NCI-H82 treated with DMSO at 0.1 percent for 48 hours (cell line): ENCODE measurements at regions not wholly inside any gene's neighbourhood (a gene's known extent, or its start where the extent isn't known, plus 50 kb on each side); places are given as distances from the start of the nearest gene placed in this dataset.
"Not testable (repeated sequence)": the region's sequence is repeated elsewhere in the genome, so short reads cannot be mapped to it uniquely, and the experiment has no call there.

ENCODE experiments used
- DNase-seq: peaks from one replicate; lab custom pipeline; 2025; ENCODE audit not compliant: unreplicated experiment; lab: John Stamatoyannopoulos, UW

- no peak for DNase-seq
These were observed 50.0 kb downstream of the SOD2 start for GRCh38 chr6:159642995-159643394.

- no peak for DNase-seq
These were observed 50.6 kb downstream of the SOD2 start for GRCh38 chr6:159642481-159642880.

- DNase-seq = no peak
These were observed 52.1 kb downstream of the SOD2 start for GRCh38 chr6:159640722-159641482.

- DNase-seq = no peak
These were observed 52.7 kb downstream of the SOD2 start for GRCh38 chr6:159640322-159640721.

GRCh38 chr6:159639721-159640120 lies 53.3 kb downstream of the SOD2 start:
- DNase-seq = no peak

GRCh38 chr6:159633196-159633595 lies 59.8 kb downstream of the SOD2 start:
- no peak for DNase-seq

- no peak for DNase-seq
These were observed 61.2 kb downstream of the SOD2 start for GRCh38 chr6:159631886-159632285.

GRCh38 chr6:159627939-159628338 lies 65.1 kb downstream of the SOD2 start:
- no peak for DNase-seq

- DNase-seq = not testable (repeated sequence)
These were observed 66.5 kb downstream of the SOD2 start for GRCh38 chr6:159626506-159626905.

- DNase-seq = no peak
These were observed 69.9 kb downstream of the SOD2 start for GRCh38 chr6:159623156-159623555.

- no peak for DNase-seq
These were observed 72.1 kb downstream of the SOD2 start for GRCh38 chr6:159620947-159621346.

- DNase-seq = no peak
These were observed 75.6 kb downstream of the SOD2 start for GRCh38 chr6:159617444-159617843.

GRCh38 chr6:159616456-159616855 lies 76.6 kb downstream of the SOD2 start:
- no peak for DNase-seq

- DNase-seq = no peak
These were observed 77.1 kb downstream of the SOD2 start for GRCh38 chr6:159615918-159616317.

- no peak for DNase-seq
These were observed 82.2 kb downstream of the SOD2 start for GRCh38 chr6:159610881-159611280.

GRCh38 chr6:159609652-159610178 lies 83.3 kb downstream of the SOD2 start:
- no peak for DNase-seq

GRCh38 chr6:159608961-159609651 lies 83.9 kb downstream of the SOD2 start:
- DNase-seq = no peak

- DNase-seq = no peak
These were observed 86.3 kb downstream of the SOD2 start for GRCh38 chr6:159606786-159607185.

- DNase-seq = no peak
These were observed 88.5 kb downstream of the SOD2 start for GRCh38 chr6:159604443-159604956.

GRCh38 chr6:159602431-159603041 lies 90.5 kb downstream of the SOD2 start:
- DNase-seq = no peak

- DNase-seq = no peak
These were observed 91.8 kb downstream of the SOD2 start for GRCh38 chr6:159601211-159601610.

GRCh38 chr6:159595173-159595572 lies 97.9 kb downstream of the SOD2 start:
- DNase-seq = no peak
